Activated CD4-positive, alpha-beta T cell treated with anti-CD3 and anti-CD28 coated beads for 36 hours (primary cell): ENCODE measurements at regions not wholly inside any gene's neighbourhood (a gene's known extent, or its start where the extent isn't known, plus 50 kb on each side); places are given as distances from the start of the nearest gene placed in this dataset.
A peak's percentile ranks its signal among the peaks of the same experiment; 100 is the strongest.

Experiments used
- ATAC-seq: fragments of 200-7000 bp; cut with Tn5 transposase; one replicate; pipeline ENCODE4 v1.10.0; 2021; ENCODE audit warnings: mild to moderate bottlenecking, moderate library complexity
- CTCF ChIA-PET: fragments of 350-600 bp; sonication (Branson Sonifier 250); formaldehyde crosslinking; loops from one replicate; lab custom pipeline; 2021; ENCODE audit warnings: antibody characterized with exemption; lab: Charles Lee
- POLR2A ChIA-PET: fragments of 350-600 bp; sonication (Branson Sonifier 250); formaldehyde crosslinking; loops from one replicate; lab custom pipeline; 2021; ENCODE audit warnings: antibody characterized with exemption, inconsistent platforms; lab: Charles Lee
- DNase-seq: peaks from one replicate; pipeline ENCODE4 v3.0.0-alpha.2; 2020
- H3K27ac Mint-ChIP-seq: one replicate; pipeline ENCODE4 v1.8.0; 2021; ENCODE audit warnings: mixed read lengths
- H3K27me3 Mint-ChIP-seq: one replicate; pipeline ENCODE4 v1.8.0; 2021; ENCODE audit warnings: mixed read lengths
- H3K36me3 Mint-ChIP-seq: one replicate; pipeline ENCODE4 v1.8.0; 2021; ENCODE audit warnings: low read depth, mixed read lengths
- H3K4me1 Mint-ChIP-seq: one replicate; pipeline ENCODE4 v1.8.0; 2021; ENCODE audit warnings: mixed read lengths
- H3K4me3 Mint-ChIP-seq: one replicate; pipeline ENCODE4 v1.8.0; 2021; ENCODE audit warnings: mild to moderate bottlenecking, moderate library complexity, mixed read lengths
- H3K9me3 Mint-ChIP-seq: one replicate; pipeline ENCODE4 v1.8.0; 2021; ENCODE audit warnings: low read depth, mixed read lengths
- intact Hi-C, 2 experiments: fragments of 100-400 bp; cut with DNase I in 1 of 2; cut with micrococcal nuclease in 1 of 2; formaldehyde crosslinking; loops; one replicate each; pipeline versions ENCODE4 v1.14.2 to v1.15.1; 2022 to 2024; cut with DNase I, micrococcal nuclease

DNA sequence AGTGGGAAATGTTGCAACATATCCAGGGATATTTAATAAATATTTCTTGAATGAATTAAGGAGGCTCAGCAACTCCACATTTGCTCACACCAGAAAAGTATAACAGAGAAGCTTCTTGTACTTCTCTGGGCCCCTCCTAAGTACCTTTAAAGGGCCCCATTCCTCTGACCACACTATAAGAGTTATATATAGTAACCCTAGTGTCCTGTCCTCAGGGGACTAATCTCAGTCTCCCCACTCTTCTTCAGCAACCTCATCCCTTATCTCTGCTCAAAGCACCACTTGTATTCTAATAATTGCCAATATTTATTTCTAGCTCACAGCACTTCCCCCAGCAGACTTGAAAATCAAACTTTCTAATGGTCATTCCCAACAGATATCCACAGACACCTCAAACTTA is 237.1 kb downstream of the GXYLT1 start:
- no peak overlapping the region for H3K27ac Mint-ChIP-seq
- CTCF ChIA-PET: interaction anchor here (1.0 kb wide), 1 partner anchor 14 kb away, joined by 4 read pairs; no protein-coding TSS in a partner anchor
- H3K27me3 Mint-ChIP-seq: peaks cover 2% of the 10 kb centered on the region
- H3K4me1 Mint-ChIP-seq: no peaks in the 10 kb centered on the region
- DNase-seq: no peak
- POLR2A ChIA-PET: no interaction called here
- no peaks in the 10 kb centered on the region for H3K36me3 Mint-ChIP-seq
- H3K4me3 Mint-ChIP-seq: no peak overlapping the region
- no peak for ATAC-seq
- no peaks in the 10 kb centered on the region for H3K9me3 Mint-ChIP-seq
- intact Hi-C loops: no loop called here

DNA sequence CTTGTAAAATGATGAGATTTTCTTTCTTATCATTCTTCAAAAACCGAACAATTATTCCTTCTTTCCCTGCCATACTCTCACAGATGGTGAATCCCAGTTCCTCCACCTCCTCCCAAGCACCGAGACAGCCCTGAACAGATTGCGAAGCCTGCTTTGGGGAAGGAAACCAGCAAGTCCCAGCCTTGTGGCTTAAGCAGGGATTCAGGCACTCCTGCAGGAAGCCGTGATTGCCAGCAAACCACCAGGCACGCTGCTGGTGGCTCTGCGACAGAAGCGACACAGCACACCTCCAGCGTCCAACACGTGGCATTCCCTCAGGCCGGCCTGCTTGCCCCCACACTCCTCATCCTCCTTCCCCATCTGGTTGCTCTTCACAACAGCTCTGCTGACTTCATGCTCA is 237.7 kb downstream of the GXYLT1 start:
- no peaks in the 10 kb centered on the region for H3K9me3 Mint-ChIP-seq
- intact Hi-C loops: no loop called here
- no peak overlapping the region for H3K27ac Mint-ChIP-seq
- H3K27me3 Mint-ChIP-seq: peaks cover 2% of the 10 kb centered on the region
- no peak overlapping the region for H3K4me3 Mint-ChIP-seq
- H3K4me1 Mint-ChIP-seq: no peaks in the 10 kb centered on the region
- H3K36me3 Mint-ChIP-seq: no peaks in the 10 kb centered on the region
- POLR2A ChIA-PET: no interaction called here
- CTCF ChIA-PET: interaction anchor here (1.0 kb wide), 1 partner anchor 14 kb away, joined by 4 read pairs; no protein-coding TSS in a partner anchor
- DNase-seq (no peak), ATAC-seq (no peak)

DNA sequence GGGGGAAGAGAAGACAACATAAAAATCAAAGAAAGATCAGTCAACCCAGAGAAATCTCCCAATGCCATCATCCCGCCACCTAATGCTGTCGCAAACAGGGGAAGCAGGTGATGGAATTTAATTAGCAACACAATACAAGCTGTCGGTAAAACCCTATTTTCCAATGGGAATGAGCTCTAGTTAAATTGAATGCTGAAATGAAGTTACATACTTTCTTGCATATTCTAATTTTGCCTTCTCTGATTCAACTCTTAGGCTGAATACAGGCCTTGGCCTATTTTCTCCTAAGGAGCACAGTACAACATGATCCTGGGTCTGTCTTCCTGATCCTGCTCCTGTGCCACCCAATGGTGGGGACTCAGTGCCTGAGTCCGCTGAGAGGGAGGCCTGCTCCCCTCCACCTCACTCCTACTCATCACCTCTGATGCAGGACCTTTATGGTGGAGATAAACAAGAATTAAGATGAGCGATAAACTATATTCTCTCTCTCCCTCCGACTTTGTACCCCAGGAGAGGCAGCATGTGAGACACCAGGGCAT is 238.8 kb downstream of the GXYLT1 start:
- Mint-ChIP-seq H3K4me3 (no peak overlapping the region), H3K36me3 (no peaks in the 10 kb centered on the region), H3K27me3 (no peaks in the 10 kb centered on the region), H3K9me3 (no peaks in the 10 kb centered on the region), H3K27ac (no peak overlapping the region), H3K4me1 (no peaks in the 10 kb centered on the region)
- intact Hi-C loops: no loop called here
- ChIA-PET CTCF (no interaction called here), POLR2A (no interaction called here)
- no peak for DNase-seq
- no peak for ATAC-seq

DNA sequence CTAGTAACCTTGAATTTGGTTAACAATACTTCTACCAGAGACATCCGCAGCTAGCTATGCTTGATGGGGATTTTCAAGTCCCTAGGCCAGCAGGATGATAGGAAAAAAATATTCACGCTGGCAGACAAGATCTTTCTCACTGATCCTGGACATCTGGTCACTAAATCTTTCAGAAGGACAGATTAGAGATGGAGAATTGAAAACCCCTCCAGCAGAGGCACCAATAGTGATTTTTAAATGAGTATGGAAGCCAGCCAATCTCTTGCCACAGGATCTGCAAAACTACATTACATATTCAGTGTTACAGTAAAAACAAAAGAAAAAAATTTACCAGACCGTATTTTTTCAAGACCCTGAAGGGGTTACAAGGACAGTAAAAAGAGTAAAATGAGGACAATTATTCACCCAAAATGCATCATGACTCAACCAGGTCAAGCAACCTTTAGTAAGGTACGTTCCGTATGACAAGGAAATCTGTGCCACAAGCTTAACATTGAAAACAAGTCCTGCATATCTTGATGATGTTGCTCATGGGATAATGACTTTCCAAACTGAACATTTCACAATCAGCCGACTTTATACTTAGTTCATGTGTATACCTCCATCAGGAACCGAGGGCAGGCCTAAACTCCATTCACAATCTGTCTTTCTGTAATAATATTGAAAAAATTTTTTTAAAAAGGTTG is 239.5 kb downstream of the GXYLT1 start:
- CTCF ChIA-PET: no interaction called here
- POLR2A ChIA-PET: no interaction called here
- Mint-ChIP-seq H3K4me1 (no peaks in the 10 kb centered on the region), H3K27ac (no peak overlapping the region), H3K4me3 (no peak overlapping the region), H3K36me3 (no peaks in the 10 kb centered on the region), H3K27me3 (peaks cover 2% of the 10 kb centered on the region), H3K9me3 (no peaks in the 10 kb centered on the region)
- DNase-seq (no peak), ATAC-seq (no peak)
- intact Hi-C loops: no loop called here

DNA sequence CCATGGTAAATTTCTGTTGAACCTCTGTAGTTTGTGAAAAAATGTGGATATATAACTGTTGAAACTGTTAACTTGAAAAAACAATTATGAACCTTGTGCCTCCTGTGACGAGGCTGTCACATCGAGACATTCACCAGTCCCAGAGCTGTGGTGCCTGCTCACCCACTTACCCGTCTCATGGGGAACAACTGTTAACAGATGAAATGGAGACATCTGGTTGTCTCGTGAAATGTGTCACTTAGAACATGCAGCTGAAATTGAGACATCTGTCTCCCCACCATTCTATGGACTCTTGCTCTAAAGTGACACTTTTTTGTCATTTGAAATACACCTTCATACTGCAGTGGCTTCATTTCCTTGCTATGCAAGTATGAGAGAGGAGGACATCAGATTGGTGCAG is 240.6 kb downstream of the GXYLT1 start:
- Mint-ChIP-seq H3K27me3 (peaks cover 2% of the 10 kb centered on the region), H3K4me3 (no peak overlapping the region), H3K36me3 (no peaks in the 10 kb centered on the region), H3K9me3 (no peaks in the 10 kb centered on the region), H3K27ac (no peak overlapping the region), H3K4me1 (no peaks in the 10 kb centered on the region)
- POLR2A ChIA-PET: no interaction called here
- ATAC-seq (no peak), DNase-seq (no peak)
- CTCF ChIA-PET: no interaction called here
- intact Hi-C loops: no loop called here

DNA sequence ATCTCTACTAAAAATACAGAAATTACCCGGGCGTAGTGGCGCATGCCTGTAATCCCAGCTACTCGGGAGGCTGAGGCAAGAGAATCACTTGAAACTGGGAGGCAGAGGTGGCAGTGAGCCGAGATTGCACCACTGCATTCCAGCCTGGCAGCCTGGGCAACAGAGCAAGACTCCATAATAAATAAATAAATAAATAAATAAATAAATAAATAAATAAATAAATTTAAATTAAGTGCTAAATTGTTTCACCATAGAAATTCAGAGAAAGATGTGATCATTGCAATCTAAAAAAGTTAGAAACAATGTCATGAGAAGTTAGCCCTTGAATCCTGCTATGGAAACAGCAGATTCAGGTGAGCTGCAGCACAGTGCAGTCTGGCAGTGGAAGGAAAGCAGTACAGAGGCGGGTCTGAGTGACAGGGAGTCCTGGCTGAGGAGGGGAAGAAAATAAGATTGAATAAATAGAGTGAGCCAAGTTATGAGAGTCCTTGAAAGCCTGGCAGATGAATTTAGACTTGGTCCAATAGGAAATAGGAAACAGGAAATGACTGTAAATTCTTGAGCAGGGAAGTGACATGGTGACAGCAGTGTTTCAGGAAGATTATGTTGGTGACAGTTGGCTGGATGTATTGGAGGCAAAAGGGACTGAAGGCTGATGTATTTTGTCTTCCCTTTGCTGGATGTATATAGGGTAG is 241.5 kb downstream of the GXYLT1 start:
- POLR2A ChIA-PET: no interaction called here
- no peak overlapping the region for H3K4me3 Mint-ChIP-seq
- no peaks in the 10 kb centered on the region for H3K4me1 Mint-ChIP-seq
- ATAC-seq (no peak), DNase-seq (no peak)
- H3K27me3 Mint-ChIP-seq: peaks cover 2% of the 10 kb centered on the region
- H3K27ac Mint-ChIP-seq: no peak overlapping the region
- H3K36me3 Mint-ChIP-seq: no peaks in the 10 kb centered on the region
- CTCF ChIA-PET: no interaction called here
- intact Hi-C loops: no loop called here
- H3K9me3 Mint-ChIP-seq: no peaks in the 10 kb centered on the region

DNA sequence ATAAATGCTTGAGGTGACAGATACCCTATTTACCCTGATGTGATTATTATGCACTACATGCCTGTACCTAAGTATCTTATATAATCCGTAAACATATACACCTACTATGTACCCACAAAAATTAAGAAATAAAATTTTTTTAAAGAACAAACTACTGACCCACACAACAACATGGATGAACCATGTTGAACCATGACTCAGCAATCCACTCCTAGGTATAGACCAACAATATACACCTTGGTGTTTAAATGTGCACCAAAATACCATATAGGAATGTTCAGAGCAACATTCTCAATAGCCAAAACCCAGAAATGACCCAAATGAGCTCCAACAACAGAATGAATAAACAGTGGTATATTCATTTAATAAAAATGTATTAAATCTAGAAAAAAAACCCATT is 245.1 kb downstream of the GXYLT1 start:
- no peak overlapping the region for H3K4me3 Mint-ChIP-seq
- no peaks in the 10 kb centered on the region for H3K36me3 Mint-ChIP-seq
- H3K9me3 Mint-ChIP-seq: no peaks in the 10 kb centered on the region
- H3K27me3 Mint-ChIP-seq: peaks cover 4% of the 10 kb centered on the region
- no peaks in the 10 kb centered on the region for H3K4me1 Mint-ChIP-seq
- DNase-seq (no peak), ATAC-seq (no peak)
- intact Hi-C loops: no loop called here
- H3K27ac Mint-ChIP-seq: no peak overlapping the region
- CTCF ChIA-PET: no interaction called here
- POLR2A ChIA-PET: interaction anchor here (0.6 kb wide), 1 partner anchor 220 kb away, joined by 4 read pairs; no protein-coding TSS in a partner anchor

DNA sequence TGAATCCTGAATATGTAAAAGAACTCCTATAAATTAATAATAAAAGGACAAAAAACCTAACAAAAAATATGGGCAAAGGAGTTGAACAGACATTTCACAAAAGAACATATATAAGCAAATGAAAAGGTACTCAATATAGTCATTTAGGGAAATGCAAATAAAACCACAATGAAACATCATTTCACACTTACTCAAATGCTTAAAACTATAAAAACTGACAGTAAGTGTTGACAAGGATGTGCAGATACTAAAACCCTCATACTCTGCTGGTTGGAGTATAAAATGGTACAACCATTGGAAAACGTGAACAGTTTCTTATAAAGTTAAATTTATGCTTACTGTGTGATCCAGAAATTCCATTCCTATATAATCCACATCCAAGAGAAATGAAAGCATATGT is 247.1 kb downstream of the GXYLT1 start:
- intact Hi-C loops: no loop called here
- H3K4me3 Mint-ChIP-seq: no peak overlapping the region
- ChIA-PET CTCF (interaction anchor here (0.8 kb wide), 1 partner anchor 38 kb away, joined by 3 read pairs; no protein-coding TSS in a partner anchor), POLR2A (no interaction called here)
- peaks cover 4% of the 10 kb centered on the region for H3K27me3 Mint-ChIP-seq
- no peaks in the 10 kb centered on the region for H3K36me3 Mint-ChIP-seq
- ATAC-seq (peak; percentile 87), DNase-seq (no peak)
- no peaks in the 10 kb centered on the region for H3K9me3 Mint-ChIP-seq
- no peak overlapping the region for H3K27ac Mint-ChIP-seq
- no peaks in the 10 kb centered on the region for H3K4me1 Mint-ChIP-seq

DNA sequence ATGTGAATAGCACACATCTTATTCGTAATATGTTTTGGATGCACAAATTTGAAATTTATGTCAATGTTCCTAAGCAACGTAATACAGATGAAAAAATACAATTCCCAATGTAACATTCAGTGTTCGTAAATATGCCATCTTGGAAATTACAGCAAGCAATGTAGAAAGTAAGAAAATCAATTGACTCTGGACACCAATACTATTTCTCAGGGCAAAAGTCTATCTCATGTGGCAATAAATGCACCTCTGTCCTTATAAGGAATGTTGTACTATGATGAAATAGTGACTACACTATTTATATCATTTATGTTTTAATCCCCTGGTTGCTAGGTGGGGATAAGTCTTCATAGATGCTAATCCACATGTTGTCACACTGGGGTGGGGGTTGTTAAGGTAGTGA is 251.2 kb downstream of the GXYLT1 start:
- no peak overlapping the region for H3K27ac Mint-ChIP-seq
- DNase-seq (no peak), ATAC-seq (no peak)
- H3K36me3 Mint-ChIP-seq: no peaks in the 10 kb centered on the region
- intact Hi-C loops: no loop called here
- peaks cover 2% of the 10 kb centered on the region for H3K27me3 Mint-ChIP-seq
- ChIA-PET CTCF (no interaction called here), POLR2A (no interaction called here)
- H3K4me1 Mint-ChIP-seq: no peaks in the 10 kb centered on the region
- H3K9me3 Mint-ChIP-seq: no peaks in the 10 kb centered on the region
- no peak overlapping the region for H3K4me3 Mint-ChIP-seq

DNA sequence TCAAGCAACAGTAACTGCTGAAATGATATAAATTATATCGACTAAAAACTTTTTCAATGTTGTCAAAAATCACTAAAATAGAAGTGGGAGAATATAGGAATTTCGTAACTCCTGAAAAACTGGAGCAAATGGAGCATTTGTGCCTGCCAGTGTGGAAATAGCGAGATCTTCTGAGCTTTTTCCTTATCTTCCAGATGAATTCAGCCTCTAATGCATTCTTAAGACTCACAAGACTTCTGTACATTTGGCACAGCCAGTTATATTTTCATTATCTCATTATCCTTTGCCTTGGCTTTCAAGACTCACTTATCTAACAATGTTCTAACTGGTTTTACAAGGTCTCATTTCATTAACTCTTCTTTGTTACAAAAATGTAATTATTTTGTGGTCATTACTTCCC is 252.4 kb downstream of the GXYLT1 start:
- no peaks in the 10 kb centered on the region for H3K4me1 Mint-ChIP-seq
- H3K27me3 Mint-ChIP-seq: peaks cover 2% of the 10 kb centered on the region
- intact Hi-C loops: no loop called here
- H3K27ac Mint-ChIP-seq: no peak overlapping the region
- ChIA-PET POLR2A (no interaction called here), CTCF (interaction anchor here (0.5 kb wide), 1 partner anchor 34 kb away, joined by 3 read pairs; no protein-coding TSS in a partner anchor)
- no peak overlapping the region for H3K4me3 Mint-ChIP-seq
- DNase-seq (no peak), ATAC-seq (no peak)
- H3K9me3 Mint-ChIP-seq: no peaks in the 10 kb centered on the region
- no peaks in the 10 kb centered on the region for H3K36me3 Mint-ChIP-seq

DNA sequence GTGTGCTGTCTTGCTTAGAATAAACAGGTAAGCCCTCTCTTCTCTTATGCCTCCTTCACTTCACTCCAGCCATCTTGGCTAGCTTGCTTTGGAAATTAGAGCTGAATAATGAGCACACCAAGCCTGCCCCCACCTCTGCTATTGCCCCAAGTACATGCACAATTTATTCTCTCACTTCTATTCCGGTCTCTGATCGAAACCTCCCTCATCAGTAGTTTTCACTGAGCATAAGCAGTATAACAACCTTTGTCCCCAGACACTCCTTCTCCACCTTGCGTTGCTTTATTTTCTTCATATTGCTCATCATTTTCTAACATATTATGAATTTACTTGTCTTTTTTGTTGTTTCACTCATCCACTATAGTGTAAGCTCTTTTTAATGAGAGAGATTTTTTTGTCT is 253.4 kb downstream of the GXYLT1 start:
- no peak overlapping the region for H3K27ac Mint-ChIP-seq
- H3K9me3 Mint-ChIP-seq: no peaks in the 10 kb centered on the region
- peaks cover 5% of the 10 kb centered on the region for H3K27me3 Mint-ChIP-seq
- DNase-seq: no peak
- CTCF ChIA-PET: no interaction called here
- H3K4me3 Mint-ChIP-seq: no peak overlapping the region
- no peaks in the 10 kb centered on the region for H3K4me1 Mint-ChIP-seq
- POLR2A ChIA-PET: no interaction called here
- no peaks in the 10 kb centered on the region for H3K36me3 Mint-ChIP-seq
- ATAC-seq: no peak
- intact Hi-C loops: no loop called here

DNA sequence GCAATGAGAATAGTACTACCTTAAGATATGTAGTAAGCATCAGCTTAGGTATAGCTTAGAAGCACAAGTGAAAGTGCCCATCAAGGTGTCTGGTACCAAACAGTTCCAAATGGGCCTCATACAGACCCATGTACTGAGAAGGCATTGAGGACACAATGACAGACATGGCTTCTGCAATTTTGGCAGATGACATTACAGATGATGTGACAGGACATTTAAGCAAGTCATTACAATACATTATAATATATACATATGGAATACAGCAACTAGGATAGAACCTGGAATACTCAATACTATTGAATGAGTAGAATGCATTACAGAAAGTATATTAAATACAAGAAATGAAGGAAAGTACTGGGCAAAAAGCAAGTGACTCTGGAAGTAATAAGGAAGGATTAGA is 256.4 kb downstream of the GXYLT1 start:
- intact Hi-C loops: no loop called here
- CTCF ChIA-PET: interaction anchor here (0.6 kb wide), 1 partner anchor 82 kb away, joined by 4 read pairs; no protein-coding TSS in a partner anchor
- POLR2A ChIA-PET: no interaction called here
- ATAC-seq (no peak), DNase-seq (no peak)
- Mint-ChIP-seq H3K36me3 (no peaks in the 10 kb centered on the region), H3K9me3 (no peaks in the 10 kb centered on the region), H3K4me1 (no peaks in the 10 kb centered on the region), H3K27me3 (peaks cover 5% of the 10 kb centered on the region), H3K4me3 (no peak overlapping the region), H3K27ac (no peak overlapping the region)
